Uterus (tissue), 2 donors: ENCODE measurements at regions not wholly inside any gene's neighbourhood (a gene's known extent, or its start where the extent isn't known, plus 50 kb on each side); places are given as distances from the start of the nearest gene placed in this dataset.

Experiments
- CTCF ChIP-seq, 4 experiments: fragments of 200-600 bp in 2 of 4; fragments of 450-650 bp in 2 of 4; sonication (generic) in 2 of 4; IDR thresholded peaks; one replicate each; pipeline ENCODE4 v1.5.1; 2016 to 2019; ENCODE audit warnings: antibody characterized with exemption in 4 of 4, mild to moderate bottlenecking in 2 of 4, moderate library complexity in 1 of 4
- POLR2A ChIP-seq, 2 donors: fragments of 450-650 bp; IDR thresholded peaks; one replicate each; pipeline ENCODE4 v1.6.1; 2016; ENCODE audit warnings: antibody characterized with exemption in 2 of 2, mild to moderate bottlenecking in 1 of 2, moderate library complexity in 1 of 2

GRCh38 chr20:52722926-52723688, 249.1 kb upstream of the TSHZ2 start:
- TF ChIP-seq POLR2A (IDR thresholded peaks at IDR 0.05) (no peak), CTCF (IDR thresholded peaks at IDR 0.05) (no peak)
